Testis (tissue), 2 donors: ENCODE measurements at regions not wholly inside any gene's neighbourhood (a gene's known extent, or its start where the extent isn't known, plus 50 kb on each side); places are given as distances from the start of the nearest gene placed in this dataset.

Experiments
- POLR2A ChIP-seq: fragments of 450-650 bp; IDR thresholded peaks from one replicate; pipeline ENCODE4 v1.6.1; 2017; ENCODE audit warnings: antibody characterized with exemption, mild to moderate bottlenecking, moderate library complexity
- TF ChIP-seq, protein P1 (sequence below), 3 experiments: fragments of 450-650 bp in 2 of 3; fragments of 200-600 bp in 1 of 3; sonication (generic) in 1 of 3; IDR thresholded peaks; one replicate each; pipeline ENCODE4 v1.5.1; 2016 to 2019; ENCODE audit warnings: antibody characterized with exemption in 3 of 3, mild to moderate bottlenecking in 2 of 3, moderate library complexity in 1 of 3

- TF ChIP-seq, protein P1, sequence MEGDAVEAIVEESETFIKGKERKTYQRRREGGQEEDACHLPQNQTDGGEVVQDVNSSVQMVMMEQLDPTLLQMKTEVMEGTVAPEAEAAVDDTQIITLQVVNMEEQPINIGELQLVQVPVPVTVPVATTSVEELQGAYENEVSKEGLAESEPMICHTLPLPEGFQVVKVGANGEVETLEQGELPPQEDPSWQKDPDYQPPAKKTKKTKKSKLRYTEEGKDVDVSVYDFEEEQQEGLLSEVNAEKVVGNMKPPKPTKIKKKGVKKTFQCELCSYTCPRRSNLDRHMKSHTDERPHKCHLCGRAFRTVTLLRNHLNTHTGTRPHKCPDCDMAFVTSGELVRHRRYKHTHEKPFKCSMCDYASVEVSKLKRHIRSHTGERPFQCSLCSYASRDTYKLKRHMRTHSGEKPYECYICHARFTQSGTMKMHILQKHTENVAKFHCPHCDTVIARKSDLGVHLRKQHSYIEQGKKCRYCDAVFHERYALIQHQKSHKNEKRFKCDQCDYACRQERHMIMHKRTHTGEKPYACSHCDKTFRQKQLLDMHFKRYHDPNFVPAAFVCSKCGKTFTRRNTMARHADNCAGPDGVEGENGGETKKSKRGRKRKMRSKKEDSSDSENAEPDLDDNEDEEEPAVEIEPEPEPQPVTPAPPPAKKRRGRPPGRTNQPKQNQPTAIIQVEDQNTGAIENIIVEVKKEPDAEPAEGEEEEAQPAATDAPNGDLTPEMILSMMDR (IDR thresholded peaks at IDR 0.05), result no peak
- TF ChIP-seq POLR2A, result no peak
These were observed 544.1 kb downstream of the TUSC7 start for GRCh38 chr3:117253636-117254035.
